OCI-LY3 (cell line): ENCODE measurements at regions not wholly inside any gene's neighbourhood (a gene's known extent, or its start where the extent isn't known, plus 50 kb on each side); places are given as distances from the start of the nearest gene placed in this dataset.
"Not testable (repeated sequence)": the region's sequence is repeated elsewhere in the genome, so short reads cannot be mapped to it uniquely, and the experiment has no call there.

Source experiments
- H2AFZ ChIP-seq: fragments of 200-600, 300-600 bp; shearing (Covaris generic); 2 replicates; pipeline ENCODE4 v1.6.0; 2014; ENCODE audit warnings: antibody characterized with exemption, low read depth, low read length
- H3K27ac ChIP-seq: fragments of 200-600, 300-600 bp; sonication (generic); 2 replicates; pipeline ENCODE4 v1.5.1; 2014; ENCODE audit warnings: mild to moderate bottlenecking, low read length, moderate library complexity, mixed read lengths
- H3K27me3 ChIP-seq: fragments of 200-600, 300-600 bp; sonication (generic); 2 replicates; pipeline ENCODE4 v1.6.1; 2014; ENCODE audit warnings: low read depth, low read length, mixed read lengths
- H3K36me3 ChIP-seq: fragments of 200-600, 300-600 bp; sonication (generic); replicated peaks from 2 replicates; pipeline ENCODE3; 2014; ENCODE audit warnings: low read depth, low read length, mixed read lengths
- H3K4me1 ChIP-seq: fragments of 300-600, 200-600 bp; sonication (generic); 2 replicates; pipeline ENCODE4 v1.6.1; 2014; ENCODE audit warnings: low read length, mixed read lengths
- H3K4me2 ChIP-seq: fragments of 200-600, 300-600 bp; sonication (generic); 2 replicates; pipeline ENCODE4 v1.6.1; 2014; ENCODE audit warnings: low read length, mixed read lengths
- H3K4me3 ChIP-seq: fragments of 300-600, 200-600 bp; sonication (generic); 2 replicates; pipeline ENCODE4 v1.5.1; 2014; ENCODE audit warnings: antibody characterized with exemption, mild to moderate bottlenecking, low read length, moderate library complexity
- H3K79me2 ChIP-seq: fragments of 300-600, 200-600 bp; shearing (Covaris generic); 2 replicates; pipeline ENCODE4 v1.6.1; 2014; ENCODE audit warnings: mild to moderate bottlenecking, low read length, mixed read lengths
- H3K9ac ChIP-seq: fragments of 300-600, 200-600 bp; shearing (Covaris generic); 2 replicates; pipeline ENCODE4 v1.6.0; 2014; ENCODE audit warnings: mild to moderate bottlenecking, low read length, moderate library complexity
- H3K9me3 ChIP-seq: fragments of 200-600, 300-600 bp; shearing (Covaris generic); 2 replicates; pipeline ENCODE4 v1.6.1; 2014; ENCODE audit warnings: low read length, mixed read lengths; ENCODE audit not compliant: insufficient read depth
- H4K20me1 ChIP-seq: fragments of 200-600, 300-600 bp; sonication (generic); 2 replicates; pipeline ENCODE4 v1.6.1; 2016; ENCODE audit warnings: low read length, mixed read lengths; ENCODE audit not compliant: insufficient read depth
- CTCF ChIP-seq: fragments of 200-600, 300-600 bp; sonication (generic); IDR thresholded peaks from 2 replicates; pipeline ENCODE4 v1.5.1; 2014; ENCODE audit warnings: antibody characterized with exemption, low read length, low read depth
- EZH2phosphoT487 ChIP-seq: fragments of 200-600 bp; shearing (Covaris generic); IDR thresholded peaks from 2 replicates; pipeline ENCODE4 v1.6.1; 2018; ENCODE audit warnings: antibody characterized with exemption, mixed run types, low read depth

- H4K20me1 ChIP-seq: no peaks in the 10 kb centered on the region
- no peak overlapping the region for H3K4me2 ChIP-seq
- H3K9me3 ChIP-seq: no peaks in the 10 kb centered on the region
- no peak overlapping the region for H3K27ac ChIP-seq
- H3K4me3 ChIP-seq: no peak overlapping the region
- H3K79me2 ChIP-seq: no peaks in the 10 kb centered on the region
- no peaks in the 10 kb centered on the region for H3K36me3 ChIP-seq
- no peak overlapping the region for H2AFZ ChIP-seq
- H3K27me3 ChIP-seq: no peaks in the 10 kb centered on the region
- TF ChIP-seq EZH2phosphoT487 (no peak), CTCF (no peak)
- H3K9ac ChIP-seq: no peak overlapping the region
- H3K4me1 ChIP-seq: no peaks in the 10 kb centered on the region
These were observed 112.1 kb downstream of the RSL24D1 start for GRCh38 chr15:55084673-55085072.

GRCh38 chr15:55084216-55084615 lies 112.5 kb downstream of the RSL24D1 start:
- TF ChIP-seq EZH2phosphoT487: no peak
- TF ChIP-seq CTCF: no peak
- H2AFZ ChIP-seq: no peak overlapping the region

GRCh38 chr15:55077052-55077451 lies 119.7 kb downstream of the RSL24D1 start:
- not testable (repeated sequence) for H3K4me1 ChIP-seq, H3K9ac ChIP-seq, H2AFZ ChIP-seq, H4K20me1 ChIP-seq, H3K4me2 ChIP-seq, H3K27ac ChIP-seq, H3K4me3 ChIP-seq, H3K27me3 ChIP-seq, H3K9me3 ChIP-seq, H3K36me3 ChIP-seq, H3K79me2 ChIP-seq

More at GRCh38 chr15:55084216-55084615, 112.5 kb downstream of the RSL24D1 start:
- Histone ChIP-seq H3K4me2 (no peak overlapping the region), H3K36me3 (no peaks in the 10 kb centered on the region), H3K9ac (no peak overlapping the region), H3K4me3 (no peak overlapping the region), H3K4me1 (no peaks in the 10 kb centered on the region), H3K9me3 (no peaks in the 10 kb centered on the region), H3K27ac (no peak overlapping the region), H4K20me1 (no peaks in the 10 kb centered on the region), H3K79me2 (no peaks in the 10 kb centered on the region), H3K27me3 (no peaks in the 10 kb centered on the region)

- no peak for TF ChIP-seq CTCF
- no peak for TF ChIP-seq EZH2phosphoT487
- H3K9ac ChIP-seq: no peak overlapping the region
- H3K36me3 ChIP-seq: no peaks in the 10 kb centered on the region
- no peaks in the 10 kb centered on the region for H3K4me1 ChIP-seq
- H3K27ac ChIP-seq: no peak overlapping the region
- no peaks in the 10 kb centered on the region for H3K79me2 ChIP-seq
- no peaks in the 10 kb centered on the region for H4K20me1 ChIP-seq
- H3K4me3 ChIP-seq: no peak overlapping the region
- no peak overlapping the region for H3K4me2 ChIP-seq
- H3K27me3 ChIP-seq: no peaks in the 10 kb centered on the region
- H2AFZ ChIP-seq: no peak overlapping the region
- no peaks in the 10 kb centered on the region for H3K9me3 ChIP-seq
These were observed 122.3 kb downstream of the RSL24D1 start for GRCh38 chr15:55074431-55074830.

GRCh38 chr15:55063970-55064369 lies 132.8 kb downstream of the RSL24D1 start:
- H2AFZ ChIP-seq, H3K36me3 ChIP-seq, H3K4me3 ChIP-seq, H3K9me3 ChIP-seq, H3K79me2 ChIP-seq, H3K27ac ChIP-seq, H3K4me1 ChIP-seq, H3K27me3 ChIP-seq, H4K20me1 ChIP-seq, H3K4me2 ChIP-seq, H3K9ac ChIP-seq: not testable (repeated sequence)
